Thyroid gland (tissue), 4 donors: ENCODE measurements at regions not wholly inside any gene's neighbourhood (a gene's known extent, or its start where the extent isn't known, plus 50 kb on each side); places are given as distances from the start of the nearest gene placed in this dataset.

Source experiments
- POLR2A ChIP-seq, 2 donors: fragments of 450-650 bp; IDR thresholded peaks; one replicate each; pipeline ENCODE4 v1.6.1; 2017; ENCODE audit warnings: antibody characterized with exemption in 2 of 2, mild to moderate bottlenecking in 2 of 2, moderate library complexity in 1 of 2
- TF ChIP-seq, protein P1 (sequence below), 6 experiments: fragments of 200-600 bp in 3 of 6; fragments of 450-650 bp in 3 of 6; sonication (generic) in 3 of 6; IDR thresholded peaks; one replicate each; pipeline ENCODE4 v1.5.1; 2016 to 2019; ENCODE audit warnings: antibody characterized with exemption in 6 of 6, mild to moderate bottlenecking in 2 of 6, inconsistent platforms in 1 of 6, moderate library complexity in 1 of 6

DNA sequence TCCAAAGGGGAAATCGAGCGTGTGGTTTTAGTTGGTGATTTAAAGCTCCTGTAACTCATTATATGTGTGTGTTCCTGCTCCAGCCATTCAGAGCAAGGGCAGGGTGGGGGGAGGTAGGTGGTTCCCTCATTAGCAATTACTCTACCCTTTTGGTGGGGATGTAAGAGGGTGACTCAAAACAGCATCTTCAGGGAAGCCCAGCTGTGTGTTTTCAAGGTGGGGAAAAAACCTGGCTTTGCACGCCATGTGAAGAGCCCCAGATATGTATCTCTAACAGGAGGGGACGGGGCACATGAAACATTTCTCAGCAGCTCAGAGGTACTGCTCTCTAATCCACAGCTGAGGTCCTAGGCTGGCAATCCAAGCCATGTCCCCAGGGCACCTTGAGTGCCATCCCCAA lies 241.3 kb upstream of the ZFHX3 start:
- TF ChIP-seq, protein P1, sequence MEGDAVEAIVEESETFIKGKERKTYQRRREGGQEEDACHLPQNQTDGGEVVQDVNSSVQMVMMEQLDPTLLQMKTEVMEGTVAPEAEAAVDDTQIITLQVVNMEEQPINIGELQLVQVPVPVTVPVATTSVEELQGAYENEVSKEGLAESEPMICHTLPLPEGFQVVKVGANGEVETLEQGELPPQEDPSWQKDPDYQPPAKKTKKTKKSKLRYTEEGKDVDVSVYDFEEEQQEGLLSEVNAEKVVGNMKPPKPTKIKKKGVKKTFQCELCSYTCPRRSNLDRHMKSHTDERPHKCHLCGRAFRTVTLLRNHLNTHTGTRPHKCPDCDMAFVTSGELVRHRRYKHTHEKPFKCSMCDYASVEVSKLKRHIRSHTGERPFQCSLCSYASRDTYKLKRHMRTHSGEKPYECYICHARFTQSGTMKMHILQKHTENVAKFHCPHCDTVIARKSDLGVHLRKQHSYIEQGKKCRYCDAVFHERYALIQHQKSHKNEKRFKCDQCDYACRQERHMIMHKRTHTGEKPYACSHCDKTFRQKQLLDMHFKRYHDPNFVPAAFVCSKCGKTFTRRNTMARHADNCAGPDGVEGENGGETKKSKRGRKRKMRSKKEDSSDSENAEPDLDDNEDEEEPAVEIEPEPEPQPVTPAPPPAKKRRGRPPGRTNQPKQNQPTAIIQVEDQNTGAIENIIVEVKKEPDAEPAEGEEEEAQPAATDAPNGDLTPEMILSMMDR (IDR thresholded peaks at IDR 0.05) = no peak
- TF ChIP-seq POLR2A (IDR thresholded peaks at IDR 0.05) = no peak
